Iris pigment epithelial cell (primary cell): ENCODE measurements at regions not wholly inside any gene's neighbourhood (a gene's known extent, or its start where the extent isn't known, plus 50 kb on each side); places are given as distances from the start of the nearest gene placed in this dataset.
"Not testable (repeated sequence)": the region's sequence is repeated elsewhere in the genome, so short reads cannot be mapped to it uniquely, and the experiment has no call there.

Experiments used
- DNase-seq: peaks from one replicate; pipeline ENCODE4 v3.0.0-alpha.2; 2011; ENCODE audit warnings: low read depth

DNA sequence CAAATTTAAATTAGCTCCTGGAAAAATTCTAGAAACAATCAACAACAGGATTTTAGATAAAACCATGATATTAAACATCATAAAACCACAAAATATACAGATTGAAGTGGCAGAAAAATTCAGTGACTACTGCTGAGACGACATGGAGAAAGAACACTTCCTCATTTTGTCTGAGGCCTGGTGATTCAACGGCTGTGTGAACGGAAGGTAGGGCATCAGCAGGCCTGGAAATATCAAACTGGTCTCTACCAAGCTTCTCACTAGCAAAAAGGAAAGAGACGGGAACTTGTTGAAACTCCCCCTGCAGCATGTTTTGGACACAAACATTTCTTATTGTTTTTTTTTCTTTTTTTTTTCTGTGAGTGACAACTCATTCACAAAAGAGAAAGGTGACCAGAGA lies 58.0 kb upstream of the AHI1 start:
- no peak for DNase-seq

DNA sequence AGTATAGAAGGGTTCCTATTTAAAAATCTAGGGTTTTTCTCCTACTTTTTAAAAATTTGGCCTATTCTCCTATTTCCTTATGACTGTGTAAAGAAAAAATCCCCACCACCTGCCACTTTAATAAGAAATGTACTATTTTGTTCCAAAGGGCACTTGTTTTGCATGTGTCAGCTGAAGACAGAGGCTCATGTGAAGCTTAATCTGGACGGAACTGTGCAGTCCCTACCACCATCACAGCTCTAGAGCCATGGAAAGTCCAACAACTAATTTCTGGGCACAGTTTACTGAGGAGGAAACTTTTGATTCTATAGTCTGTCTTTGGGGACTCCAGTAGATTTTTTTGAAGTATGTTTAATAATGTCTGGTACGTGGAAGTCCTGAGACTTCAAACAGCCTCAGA lies 60.0 kb upstream of the AHI1 start:
- DNase-seq, result no peak

DNA sequence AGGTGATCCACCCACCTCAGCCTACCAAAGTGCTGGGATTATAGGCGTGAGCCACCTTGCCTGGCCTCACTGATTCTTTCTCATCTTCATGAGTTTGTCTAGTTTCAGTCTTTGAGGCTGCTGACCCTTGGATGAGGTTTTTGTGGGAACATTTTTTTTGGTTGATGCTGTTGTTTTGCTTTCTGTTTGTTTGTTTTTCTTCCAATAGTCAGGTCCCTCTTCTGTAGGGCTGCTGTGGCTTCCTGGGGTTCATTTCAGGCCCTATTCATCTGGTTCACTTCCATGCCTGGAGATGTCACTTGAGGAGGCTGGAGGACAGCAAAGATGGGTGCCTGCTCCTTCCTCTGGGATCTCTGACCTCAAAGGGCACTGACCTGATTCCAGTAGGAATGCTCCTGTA lies 68.1 kb upstream of the AHI1 start:
- not testable (repeated sequence) for DNase-seq

DNA sequence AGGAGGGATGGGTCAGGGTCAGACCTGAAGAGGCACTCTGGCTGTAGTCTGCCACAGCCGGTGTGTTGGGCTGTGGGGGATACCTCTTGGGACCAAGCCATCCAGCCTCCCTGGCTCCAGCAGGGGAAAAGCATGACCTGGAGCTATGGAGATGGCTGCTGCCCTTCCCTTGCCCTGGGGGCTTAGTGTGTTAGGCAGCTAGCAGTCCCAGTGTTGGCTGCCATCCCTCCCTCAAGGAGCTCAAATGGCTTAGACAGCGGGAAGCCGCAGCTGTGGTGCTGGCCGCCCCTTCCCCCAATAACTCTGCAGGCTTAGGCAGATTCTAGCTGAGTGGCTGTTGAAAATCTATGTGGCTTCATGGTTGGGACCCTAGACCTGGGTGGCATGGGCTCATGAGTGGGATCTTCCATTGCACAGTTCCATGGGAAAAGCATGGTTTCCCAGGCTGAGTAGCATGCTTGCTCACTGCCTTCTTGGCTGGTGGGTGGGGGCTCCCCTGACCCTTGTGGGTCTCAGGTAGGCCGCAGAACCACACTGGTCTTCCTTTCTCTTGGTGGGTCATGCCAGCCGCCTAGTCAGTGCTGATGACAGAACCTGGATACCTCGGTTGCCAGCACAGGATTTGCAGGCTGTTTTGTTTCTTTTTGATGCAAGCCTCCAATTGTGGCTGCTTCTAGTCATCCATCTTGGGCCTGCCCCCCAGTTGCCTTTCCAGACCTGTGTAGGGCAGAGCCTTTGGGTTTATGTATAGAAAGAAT lies 69.0 kb upstream of the AHI1 start:
- DNase-seq, result no peak

DNA sequence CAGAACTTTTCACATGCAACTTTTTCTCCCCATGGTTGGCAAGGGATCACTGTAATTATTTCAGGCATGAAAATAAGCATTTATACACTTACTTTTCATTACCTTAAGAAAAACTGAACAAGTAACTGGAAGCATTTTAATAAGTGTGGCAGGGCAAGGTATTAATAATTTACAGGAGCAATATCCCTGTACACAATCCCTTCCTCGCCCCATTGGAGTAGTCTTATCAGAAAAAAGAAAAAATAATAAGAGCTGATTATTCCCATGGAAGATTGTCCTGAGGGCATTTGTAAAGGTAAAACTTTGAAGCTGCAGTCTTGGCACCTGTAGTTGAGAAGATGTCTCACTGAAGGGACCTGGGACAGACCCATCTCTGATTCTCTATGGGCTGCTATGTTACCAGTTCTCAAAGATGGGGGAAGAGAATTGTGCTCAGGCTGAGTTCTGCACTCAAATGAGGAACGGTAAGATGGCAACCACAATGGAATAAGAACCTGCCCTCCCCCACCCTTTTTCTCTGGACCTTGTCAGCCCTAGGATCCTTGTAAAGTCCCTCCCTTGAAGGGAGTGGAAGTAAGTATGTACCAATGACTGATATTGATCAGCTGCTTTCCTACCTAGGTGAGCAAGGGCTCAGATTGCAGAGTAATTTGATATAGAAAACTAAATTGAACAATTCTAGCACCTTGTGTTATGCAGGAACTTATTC lies 70.0 kb upstream of the AHI1 start:
- no peak for DNase-seq

DNA sequence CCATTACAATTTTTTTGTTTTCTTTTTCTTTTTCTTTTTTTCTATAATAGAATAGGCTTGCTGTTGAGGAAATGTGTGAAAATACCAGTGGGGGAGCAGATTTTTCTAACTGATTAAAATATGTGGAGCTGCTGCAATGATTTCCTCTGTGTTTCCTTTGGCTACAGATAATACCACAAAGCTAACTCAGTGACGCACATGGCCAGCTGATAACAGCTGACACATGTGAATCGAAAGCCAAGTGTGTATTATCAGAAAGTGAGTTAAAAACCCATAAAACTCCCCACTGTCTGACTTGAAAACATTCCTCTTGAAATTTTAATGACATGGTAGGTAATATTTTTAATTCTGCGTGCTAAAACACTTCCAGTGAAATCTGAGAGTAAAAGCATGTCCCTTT lies 70.8 kb upstream of the AHI1 start:
- DNase-seq, result peak; percentile 96

DNA sequence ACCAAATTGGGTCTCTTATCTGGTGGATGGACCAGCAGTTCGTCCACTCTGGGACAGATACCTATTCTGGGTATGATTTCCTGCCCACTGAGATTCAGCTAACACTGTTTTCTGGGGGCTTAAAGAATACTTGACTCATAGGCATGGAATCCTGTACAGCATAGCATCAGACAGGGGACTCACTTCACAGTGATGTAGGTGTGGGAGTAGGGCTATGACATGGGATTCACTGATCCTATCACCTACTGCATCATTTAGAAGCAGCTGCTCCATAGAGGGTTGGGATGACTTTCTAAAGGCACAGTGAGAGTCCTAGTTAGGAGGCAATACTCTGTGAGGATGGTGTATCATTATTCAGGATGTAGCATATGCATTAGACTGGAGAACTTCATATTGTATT lies 74.5 kb upstream of the AHI1 start:
- DNase-seq, result no peak

DNA sequence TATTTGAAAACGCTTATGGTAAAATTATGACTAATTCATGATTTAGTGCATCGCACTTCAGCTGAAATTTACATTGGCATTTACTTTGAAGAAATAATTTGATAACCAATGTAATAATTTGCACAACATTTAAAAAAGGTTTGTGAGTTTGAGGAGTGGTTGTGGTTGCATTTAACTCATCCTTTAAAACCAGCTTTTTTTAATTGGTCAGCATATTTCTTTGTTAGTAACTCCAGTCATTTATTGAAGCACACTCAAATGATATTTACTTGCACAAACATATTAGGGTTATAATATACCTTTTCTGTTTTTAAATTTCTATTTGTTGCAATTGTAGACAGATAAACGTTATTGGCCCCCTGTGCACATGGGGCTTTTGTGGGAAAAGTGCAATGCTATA lies 78.1 kb upstream of the AHI1 start:
- DNase-seq, result no peak

DNA sequence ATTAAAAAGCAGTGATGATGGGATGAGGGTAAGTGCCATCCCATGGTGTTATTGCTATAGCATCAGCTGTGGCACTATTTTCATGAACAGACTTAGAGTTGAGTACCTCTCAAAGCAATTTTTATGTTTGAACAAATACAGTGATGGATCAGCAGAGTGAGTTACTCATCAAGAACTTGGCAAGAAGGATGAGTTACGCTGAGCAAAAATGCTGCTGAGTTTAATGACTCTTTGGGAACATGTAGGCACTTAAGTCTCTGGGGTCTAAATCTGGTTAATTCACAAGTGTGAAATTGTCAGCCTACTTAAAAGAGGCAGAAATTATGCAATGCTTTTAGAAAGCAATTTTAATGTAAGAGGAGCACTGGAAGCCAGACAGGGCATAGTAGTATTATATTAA lies 78.5 kb upstream of the AHI1 start:
- DNase-seq, result peak; percentile 80

DNA sequence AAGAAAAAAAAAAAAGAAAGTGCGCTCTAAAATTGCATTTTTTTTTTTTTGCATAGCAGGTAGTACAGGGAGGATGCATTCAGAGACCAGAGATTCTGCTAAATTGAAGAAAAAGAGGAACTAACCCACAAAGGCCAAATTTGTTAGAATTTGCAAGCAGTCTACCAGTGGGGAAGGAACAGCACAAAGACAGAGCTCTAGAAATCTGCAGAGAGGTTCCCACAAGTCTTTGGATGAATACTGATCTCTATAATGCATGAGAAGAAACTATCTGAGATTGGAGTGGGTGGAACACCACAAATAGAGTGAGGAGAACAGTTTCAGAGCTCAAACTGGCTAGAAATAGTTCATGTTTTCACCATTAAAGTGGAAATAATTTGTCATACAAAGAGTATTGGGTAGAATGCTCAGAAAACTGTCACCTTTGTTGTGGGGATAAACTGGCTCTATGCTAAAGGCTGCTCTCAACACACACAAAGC lies 79.6 kb upstream of the AHI1 start:
- DNase-seq, result no peak

DNA sequence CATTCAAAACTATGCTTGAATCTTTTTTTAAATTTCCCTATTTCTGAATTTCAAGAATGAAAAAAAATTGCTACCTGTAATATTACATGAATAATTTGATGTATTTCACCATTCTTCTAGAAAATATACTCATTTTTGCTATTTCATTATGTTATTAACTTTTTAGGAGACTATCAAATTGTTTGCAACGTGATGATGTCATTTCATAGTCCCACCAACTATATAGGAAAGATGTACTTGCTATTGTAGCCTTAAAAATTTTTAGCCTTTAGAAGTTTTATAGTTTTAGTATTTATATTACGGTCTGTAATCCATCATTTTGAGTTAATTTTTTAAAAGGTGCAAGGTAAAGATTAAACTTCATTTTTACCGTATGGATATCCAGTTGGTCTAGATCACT lies 81.4 kb upstream of the AHI1 start:
- no peak for DNase-seq

DNA sequence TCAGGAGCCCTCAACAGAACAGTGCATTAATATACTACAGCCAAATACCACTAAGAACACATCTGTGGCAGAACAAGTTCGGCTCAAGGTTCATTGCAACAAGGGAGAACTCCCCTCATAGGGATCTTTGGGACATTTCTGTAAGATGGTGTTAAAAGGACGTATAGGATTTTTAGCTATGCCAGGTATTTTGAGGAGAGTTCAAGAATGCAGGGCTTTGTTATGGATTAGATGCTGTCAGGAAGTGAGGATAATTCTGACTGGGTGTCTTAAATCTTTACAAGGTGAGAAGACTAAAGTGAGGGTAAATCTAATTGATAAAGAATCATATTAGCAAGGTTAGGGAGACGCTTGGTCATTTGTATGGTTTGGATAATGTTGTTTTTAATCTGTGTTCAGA lies 83.7 kb upstream of the AHI1 start:
- DNase-seq, result no peak

DNA sequence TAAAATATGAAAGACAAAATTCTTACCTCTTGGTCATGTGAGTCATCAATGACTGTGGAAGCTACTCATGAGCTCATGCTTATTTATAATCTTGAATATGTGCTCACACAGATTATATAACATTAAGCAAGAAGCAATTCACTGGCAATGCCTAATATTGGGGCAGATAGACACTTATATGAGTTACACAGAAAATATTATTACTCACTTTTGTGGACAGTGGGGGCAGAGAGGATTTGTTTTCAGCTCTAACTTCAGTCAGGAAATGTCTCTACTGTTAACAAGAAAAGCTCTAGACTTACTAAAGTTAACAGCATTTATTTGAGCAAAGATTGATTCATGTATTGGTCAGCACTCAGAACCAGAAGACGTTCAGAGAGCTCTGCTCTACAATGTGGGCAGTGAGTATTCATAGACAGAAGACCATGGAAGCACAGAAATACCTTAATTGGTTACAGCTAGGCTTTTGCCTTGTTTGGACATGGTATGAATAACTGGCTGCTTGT lies 85.8 kb upstream of the AHI1 start:
- peak; percentile 68 for DNase-seq

DNA sequence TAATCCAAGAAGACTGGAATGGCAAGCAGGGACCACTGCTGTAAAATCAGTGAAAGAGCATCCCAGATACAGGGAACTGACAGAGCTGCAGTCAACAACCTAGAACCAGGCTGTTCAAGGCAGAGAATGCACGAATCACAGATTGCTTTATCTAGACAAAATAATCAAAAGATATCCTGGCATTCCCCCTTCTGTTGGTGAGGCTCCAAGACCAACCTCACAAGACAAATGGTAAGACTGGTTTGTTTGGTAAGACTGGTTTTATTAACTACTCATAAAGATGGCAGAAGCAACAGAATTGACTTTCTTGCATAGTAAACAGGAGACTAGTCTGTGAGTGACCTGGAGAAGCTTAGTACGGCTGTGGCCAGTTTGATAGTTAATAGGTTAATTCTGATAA lies 88.8 kb upstream of the AHI1 start:
- no peak for DNase-seq

DNA sequence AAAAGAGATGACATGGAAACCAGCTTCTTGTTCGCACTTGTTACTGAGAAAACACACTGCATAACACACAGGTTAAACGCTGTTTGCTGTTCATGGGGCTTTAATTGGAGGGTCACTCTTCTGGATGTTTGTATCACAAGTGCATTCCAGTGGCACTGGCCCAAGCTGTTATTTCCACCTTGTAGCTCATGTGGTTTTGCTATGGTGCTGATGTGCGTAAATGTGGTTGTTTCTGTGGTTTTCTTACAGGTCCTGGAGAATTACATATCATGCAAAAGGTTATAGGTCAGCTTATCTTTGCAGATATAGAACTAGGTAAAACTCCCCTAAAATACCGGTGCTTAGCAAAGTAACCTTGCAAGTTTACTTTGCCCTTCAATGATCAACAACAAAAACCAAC lies 89.3 kb upstream of the AHI1 start:
- peak; percentile 85 for DNase-seq

DNA sequence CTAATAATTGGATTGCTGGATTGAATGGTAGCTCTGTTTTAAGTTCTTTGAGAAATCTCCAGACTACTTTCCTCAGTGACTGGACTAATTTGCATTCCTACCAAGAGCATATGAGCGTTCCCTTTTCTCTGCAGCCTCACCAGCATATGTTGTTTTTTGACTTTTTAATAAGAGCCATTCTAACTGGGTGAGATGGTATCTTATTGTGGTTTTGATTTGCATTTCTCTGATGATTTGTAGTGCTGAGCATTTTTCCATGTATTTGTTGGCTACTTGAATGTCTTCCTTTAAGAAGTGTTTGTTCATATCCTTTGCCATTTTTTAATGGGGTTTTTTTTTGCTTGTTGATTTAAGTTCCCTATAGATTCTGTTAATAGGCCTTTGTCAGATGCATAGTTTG lies 94.7 kb upstream of the AHI1 start:
- no peak for DNase-seq

DNA sequence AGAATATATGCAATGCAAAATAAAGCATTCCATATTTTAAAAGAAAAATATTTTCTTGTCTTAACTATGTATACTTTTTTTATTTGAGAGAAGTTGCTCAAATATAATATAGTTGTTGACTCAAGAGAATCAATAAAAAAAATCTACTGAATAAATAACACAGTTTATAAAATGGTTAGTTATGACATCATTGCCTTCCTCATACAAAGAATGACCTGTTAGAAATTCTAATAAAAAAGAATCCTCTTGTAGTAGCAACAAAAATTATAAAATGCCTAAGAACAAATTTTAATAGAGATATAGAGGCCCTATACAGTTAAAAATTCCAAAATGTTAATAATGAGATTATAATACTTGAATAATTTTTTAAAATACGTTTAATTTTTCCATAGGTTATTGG lies 96.5 kb upstream of the AHI1 start:
- no peak for DNase-seq

DNA sequence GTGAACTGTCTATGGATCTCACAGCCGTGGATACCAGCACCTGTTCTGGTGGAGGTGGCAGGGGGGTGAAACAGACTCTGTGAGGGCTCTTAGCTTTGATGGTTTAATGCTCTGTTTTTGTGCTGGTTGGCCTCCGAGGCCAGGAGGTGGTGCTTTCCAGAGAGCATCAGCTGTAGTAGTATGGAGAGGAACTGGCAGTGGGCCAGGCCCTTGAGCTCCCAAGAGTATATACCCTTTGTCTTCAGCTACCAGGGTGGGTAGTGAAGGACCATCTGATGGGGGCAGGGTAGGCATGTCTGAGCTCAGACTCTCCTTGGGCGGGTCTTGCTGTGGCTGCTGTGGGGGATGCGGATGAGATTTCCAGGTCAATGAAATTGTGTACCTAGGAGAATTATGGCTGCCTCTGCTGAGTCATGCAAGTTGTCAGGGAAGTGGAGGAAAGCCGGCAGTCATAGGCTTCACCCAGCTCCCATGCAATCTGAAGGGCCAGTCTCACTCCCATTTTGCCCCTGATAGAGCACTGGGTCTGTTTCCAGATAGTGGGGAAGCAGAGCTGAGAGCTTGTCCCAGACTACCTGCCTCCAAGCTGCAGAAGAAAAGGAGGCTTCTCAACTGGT lies 102.7 kb upstream of the AHI1 start:
- no peak for DNase-seq

DNA sequence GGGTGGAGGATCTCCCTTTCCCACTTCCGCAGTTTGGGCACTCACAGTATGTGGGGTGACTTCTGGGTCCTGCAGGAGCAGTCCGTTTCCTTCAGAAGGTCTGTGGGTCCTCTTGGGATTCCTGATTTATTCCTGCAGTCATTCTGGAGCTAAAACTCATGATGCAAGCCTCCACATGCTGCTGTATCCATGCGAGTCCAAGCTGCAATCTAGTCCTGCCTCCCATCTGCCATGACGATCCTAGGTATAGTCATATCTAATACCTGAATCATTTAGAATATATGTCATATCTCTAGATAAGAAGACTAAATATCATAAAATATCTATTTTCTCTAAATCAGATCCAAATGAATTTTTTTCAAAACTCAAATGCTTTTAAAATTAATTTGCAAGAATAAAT lies 103.4 kb upstream of the AHI1 start:
- DNase-seq, result no peak

DNA sequence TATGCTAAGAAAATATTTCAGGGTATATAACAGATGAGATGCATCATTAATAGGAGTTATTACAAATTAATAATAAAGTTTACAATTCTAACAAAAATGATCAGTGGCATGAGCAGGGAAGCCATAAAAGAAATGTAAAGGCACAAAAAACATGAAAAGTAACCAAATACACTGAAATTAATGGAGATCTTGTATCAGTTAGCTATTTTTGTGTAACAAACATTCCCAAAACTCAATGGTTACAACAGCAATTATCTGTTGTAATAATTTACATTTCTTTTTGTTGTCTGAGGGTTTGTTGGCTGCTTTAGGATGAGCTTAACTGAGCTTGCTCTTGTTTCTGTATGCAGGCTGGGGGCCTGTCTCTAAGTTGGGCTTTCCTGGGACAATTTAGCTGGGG lies 104.3 kb upstream of the AHI1 start:
- DNase-seq, result no peak

DNA sequence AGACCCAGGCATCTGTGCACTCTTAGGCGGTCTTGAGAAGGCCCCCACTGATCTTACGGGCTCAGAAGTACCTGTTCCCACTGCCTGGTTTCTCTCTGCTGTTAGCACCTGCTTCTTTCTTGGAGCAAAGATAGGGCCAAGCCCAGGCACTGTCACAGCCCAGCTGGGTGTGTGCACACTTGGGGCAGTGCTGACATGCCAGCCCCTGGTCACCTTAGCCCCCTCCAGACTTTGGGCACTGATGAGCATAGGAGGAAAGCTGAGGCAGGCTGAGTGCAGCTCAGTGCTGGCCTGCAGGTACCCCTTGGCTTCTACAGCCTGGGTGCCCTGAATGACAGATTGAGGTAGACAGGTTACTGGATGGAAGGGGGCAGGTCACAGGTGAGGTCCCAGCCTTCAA lies 105.7 kb upstream of the AHI1 start:
- no peak for DNase-seq

DNA sequence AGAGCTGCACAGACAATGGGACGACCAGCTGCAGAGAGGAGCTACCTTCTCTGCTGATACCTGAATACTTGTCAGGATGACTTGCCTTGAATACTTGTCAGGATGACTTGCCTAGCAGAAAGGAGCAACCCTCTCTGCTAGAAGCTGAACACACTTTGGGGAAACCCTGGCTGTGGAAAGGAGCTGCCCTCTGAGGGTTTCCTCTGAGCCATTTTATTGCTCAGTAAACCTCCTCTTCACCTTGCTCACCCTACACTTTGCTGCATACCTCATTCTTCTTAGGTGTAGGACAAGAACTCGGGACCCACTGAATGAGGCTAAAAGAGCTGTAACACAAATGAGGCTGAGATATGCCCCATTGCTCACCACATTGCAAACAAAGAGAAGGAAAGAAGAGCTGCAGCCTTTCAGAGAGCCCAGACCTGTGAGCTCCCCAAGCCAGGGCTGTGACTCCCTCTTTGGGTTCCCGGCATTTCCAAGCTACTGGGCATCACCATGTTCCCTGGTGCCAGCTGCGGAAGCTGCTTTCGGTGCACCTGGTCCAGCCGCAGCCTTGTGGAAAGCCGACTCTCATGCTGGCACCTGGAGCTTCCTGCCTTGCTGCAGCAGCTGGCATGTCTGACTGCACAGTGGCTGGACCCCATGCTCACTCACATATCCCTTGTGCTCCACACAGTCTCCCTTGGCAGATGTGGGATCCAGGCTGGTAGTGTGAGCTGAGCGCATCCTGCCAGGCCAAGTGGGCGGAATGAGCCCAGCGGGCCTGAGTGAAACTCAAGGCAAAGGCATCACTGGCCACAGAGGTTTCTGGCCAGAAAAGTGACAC lies 106.7 kb upstream of the AHI1 start:
- DNase-seq, result no peak
